H54 (cell line): ENCODE measurements at regions not wholly inside any gene's neighbourhood (a gene's known extent, or its start where the extent isn't known, plus 50 kb on each side); places are given as distances from the start of the nearest gene placed in this dataset.
"Not testable (repeated sequence)": the region's sequence is repeated elsewhere in the genome, so short reads cannot be mapped to it uniquely, and the experiment has no call there.

Source experiments
- DNase-seq: peaks from one replicate; pipeline ENCODE4 v3.0.0; 2011; ENCODE audit warnings: low spot score, mixed read lengths; ENCODE audit not compliant: insufficient read length
- FAIRE-seq: peaks from 3 replicates; lab custom pipeline; 2011; peaks lifted over from hg19 to GRCh38; lab: Jason Lieb, UNC
- POLR2A ChIP-seq: IDR thresholded peaks from 2 replicates; pipeline ENCODE4 v1.6.1; 2011; ENCODE audit warnings: low read depth, mild to moderate bottlenecking, low read length

DNA sequence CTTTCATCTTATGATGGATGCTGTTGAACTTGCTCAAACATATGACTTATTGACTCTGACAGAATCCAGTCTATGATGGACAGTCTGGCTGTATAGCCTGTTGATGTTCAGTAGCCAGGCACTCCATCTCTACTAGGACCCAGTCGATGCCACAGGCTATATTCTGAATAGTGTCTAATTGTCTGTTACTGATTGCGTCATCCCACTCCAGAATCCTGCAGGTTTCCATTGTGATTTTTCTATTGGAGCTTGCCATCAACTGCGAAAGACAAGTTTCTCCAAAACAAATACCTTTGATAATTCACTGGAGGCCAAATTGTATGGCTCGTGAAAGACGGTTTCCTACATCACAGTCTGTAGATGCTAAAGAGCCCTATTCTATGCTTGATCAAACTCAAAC lies 481.7 kb upstream of the CHORDC1 start:
- no peak for TF ChIP-seq POLR2A
- no peak for DNase-seq
- FAIRE-seq = no peak

DNA sequence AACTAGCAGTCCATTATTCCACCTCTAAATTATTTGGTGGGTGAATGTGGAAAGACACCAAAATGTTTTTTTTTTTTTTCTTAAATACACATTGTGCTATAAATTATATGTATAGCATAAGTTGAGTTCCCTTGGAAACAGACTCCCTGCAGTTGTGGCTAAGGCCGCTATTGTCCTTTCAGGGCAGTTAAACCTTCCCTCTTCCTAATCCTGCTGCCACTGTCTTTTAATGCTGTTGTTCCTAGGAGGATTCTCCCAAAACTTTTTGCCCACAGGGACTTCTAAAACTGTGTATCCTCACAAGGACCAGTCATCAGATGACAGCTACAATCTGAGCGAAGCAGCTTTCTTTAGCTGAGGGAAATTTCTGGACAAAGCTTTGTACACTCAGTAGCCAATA lies 478.9 kb upstream of the CHORDC1 start:
- DNase-seq (no peak), FAIRE-seq (no peak)
- no peak for TF ChIP-seq POLR2A

DNA sequence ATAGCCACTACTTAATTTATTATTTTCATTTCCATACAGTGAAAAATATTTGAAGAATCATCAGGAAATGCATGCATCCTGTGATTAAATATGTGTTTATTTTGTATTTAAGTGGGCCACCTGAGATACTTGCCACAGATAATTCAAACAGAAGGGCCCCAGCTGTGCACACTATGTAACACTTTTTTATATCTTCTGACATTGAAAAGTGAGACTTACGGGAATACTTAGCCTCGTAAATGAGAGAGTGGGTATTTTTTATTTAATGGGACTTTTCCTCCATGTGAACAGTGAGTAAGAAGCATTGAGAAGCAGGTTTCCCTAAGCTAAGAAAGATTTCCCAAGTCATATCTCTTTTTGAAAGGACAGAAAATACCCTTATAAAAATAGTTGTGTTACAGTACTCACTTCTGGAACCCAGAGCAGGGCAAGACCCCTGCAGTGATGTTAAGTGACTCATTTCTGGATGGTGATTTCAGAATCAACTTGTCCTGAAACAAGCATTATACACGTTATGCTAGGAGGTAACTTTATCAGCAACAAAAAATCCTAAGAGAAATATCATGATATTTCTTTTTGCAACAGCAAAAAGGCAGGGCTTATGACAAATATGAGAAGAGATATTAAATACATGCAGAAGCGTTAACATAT lies 478.1 kb upstream of the CHORDC1 start:
- DNase-seq (no peak), FAIRE-seq (no peak)
- TF ChIP-seq POLR2A = no peak

DNA sequence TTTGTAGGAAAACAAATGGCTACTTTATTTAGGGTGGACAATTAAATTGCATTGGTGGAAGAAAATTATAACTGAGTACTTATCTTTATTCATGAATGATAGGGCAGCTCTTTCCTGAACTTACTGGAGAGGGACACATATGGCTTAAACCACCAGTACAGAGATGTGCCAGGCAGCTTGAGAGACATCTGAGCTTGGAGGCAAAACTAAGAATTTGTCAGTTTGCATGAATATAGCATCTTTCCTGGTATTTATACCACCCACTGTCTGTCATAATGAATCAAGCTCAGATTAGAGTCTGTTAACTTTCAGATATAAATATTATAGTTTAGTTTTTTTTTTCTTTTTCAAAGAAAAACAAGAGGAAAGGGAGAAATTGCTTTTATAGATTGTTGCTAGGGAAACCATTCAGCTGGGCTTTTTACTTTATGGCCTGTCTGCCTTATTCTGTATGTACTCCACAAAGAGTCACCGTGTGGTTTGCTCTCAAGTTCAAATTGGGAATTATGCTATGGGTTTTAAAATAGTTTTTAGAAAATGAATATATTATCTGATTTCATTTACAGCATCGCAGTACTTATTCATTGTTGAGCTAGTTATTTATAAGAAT lies 477.0 kb upstream of the CHORDC1 start:
- TF ChIP-seq POLR2A = no peak
- no peak for FAIRE-seq
- DNase-seq = no peak

DNA sequence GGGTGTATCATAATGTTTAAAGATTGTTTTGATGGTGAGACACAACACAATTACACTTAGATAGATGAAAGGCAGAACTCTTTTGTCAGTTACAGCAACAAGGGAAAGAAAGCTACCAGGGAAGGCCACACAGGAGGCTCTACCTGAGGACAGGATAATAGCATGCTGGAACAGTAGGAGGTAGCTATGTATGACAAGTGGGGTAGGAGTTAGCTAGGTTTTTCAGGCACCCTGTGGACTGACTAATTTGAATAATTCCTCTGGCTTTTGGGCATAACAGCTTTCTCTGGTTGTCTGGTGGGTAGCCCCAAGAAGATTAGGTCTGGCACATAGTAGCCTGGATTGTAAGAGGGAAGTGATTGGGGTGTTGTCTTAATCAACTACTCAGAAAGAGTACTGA lies 475.4 kb upstream of the CHORDC1 start:
- FAIRE-seq = no peak
- DNase-seq = no peak
- no peak for TF ChIP-seq POLR2A

DNA sequence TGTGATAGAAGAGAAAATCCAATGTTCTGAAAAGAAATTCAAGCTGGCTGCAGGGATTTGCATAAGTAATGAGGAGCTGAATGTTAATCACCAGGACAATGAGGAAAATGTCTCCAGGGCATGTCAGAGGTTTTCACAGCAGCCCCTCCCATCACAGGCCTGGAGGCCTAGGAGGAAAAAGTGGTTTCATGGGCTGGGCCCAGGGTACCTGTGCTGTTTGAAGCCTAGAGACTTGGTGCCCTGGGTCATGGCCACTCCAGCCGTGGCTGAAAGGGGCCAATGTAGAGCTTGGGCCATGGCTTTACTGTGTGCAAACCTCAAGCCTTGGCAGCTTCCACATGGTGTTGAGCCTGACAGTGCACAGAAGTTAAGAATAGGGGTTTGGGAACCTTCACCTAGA lies 452.6 kb upstream of the CHORDC1 start:
- FAIRE-seq, DNase-seq: not testable (repeated sequence)

DNA sequence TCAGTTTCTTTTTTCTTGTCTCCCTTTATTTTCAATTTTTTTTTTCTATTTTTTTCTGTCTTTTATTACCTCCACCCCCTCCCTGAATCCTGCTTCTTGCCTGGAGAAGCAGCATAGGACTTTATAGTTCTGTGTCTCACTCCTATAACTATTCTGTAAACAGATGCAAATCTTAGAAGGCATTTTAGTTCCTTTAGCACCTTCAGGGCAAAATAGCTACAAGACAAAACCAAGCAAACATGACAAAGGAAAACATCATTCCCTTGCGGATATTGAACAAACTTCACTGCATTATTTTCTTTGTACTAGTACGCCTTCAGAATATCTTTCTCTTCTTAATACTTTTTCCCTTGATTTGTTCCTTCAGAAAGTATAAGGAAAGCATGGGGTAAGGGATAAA lies 446.2 kb upstream of the CHORDC1 start:
- TF ChIP-seq POLR2A = no peak
- no peak for DNase-seq
- no peak for FAIRE-seq

DNA sequence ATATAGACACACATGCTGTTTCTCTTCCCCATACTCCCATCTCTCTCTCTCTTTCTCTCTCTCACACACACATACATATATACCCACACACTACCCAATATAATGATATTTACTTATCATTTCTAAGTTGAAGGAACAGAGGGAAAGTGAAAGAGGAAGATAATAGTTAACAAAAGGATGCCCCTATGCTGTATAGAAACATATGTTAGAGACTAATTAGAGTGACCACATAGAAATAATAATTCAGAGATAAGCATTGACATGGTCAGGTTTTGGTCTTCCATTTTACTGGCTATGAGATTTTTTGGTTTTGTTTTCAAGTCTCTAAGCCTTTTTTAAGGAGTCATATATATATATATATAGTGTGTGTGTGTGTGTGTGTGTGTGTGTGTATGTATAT lies 445.7 kb upstream of the CHORDC1 start:
- TF ChIP-seq POLR2A = no peak
- FAIRE-seq = no peak
- no peak for DNase-seq

DNA sequence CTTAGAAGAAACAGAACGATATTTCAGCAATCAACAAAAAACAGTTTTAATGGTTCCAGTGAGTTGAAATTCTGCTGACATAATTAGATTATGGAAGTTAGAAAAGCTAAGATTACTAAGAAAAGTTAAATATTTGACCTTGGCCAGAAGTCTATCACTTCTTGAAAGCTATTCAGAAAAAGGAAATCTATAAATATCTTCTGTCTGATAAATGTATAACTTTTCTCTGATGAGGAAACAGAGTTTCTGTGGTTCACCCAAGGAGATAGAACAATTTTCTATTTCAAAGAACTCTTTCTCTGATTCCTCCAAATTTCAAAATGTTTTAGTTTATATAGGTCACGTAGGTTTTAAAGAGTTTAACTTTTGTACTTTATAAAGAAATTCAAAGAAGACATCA lies 438.4 kb upstream of the CHORDC1 start:
- DNase-seq = no peak
- no peak for TF ChIP-seq POLR2A
- FAIRE-seq = no peak

DNA sequence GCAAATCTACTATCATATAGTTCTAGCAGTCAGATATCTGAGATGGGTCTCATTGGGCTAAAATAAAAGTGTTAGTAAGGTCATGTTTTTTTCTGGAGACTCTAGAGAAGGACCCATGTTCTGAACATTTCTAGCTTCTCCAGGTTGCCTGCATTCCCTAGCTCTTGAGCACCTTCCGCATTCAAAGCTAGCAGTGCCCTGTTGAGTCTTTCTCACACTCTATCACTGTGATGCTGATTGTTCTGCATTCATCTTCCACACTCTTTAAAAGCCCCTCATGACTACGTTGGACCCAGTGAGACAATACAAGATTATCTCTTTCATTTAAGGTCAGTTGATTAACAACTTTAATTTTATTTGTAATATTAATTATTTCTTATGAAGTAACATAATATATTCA lies 433.3 kb upstream of the CHORDC1 start:
- no peak for FAIRE-seq

DNA sequence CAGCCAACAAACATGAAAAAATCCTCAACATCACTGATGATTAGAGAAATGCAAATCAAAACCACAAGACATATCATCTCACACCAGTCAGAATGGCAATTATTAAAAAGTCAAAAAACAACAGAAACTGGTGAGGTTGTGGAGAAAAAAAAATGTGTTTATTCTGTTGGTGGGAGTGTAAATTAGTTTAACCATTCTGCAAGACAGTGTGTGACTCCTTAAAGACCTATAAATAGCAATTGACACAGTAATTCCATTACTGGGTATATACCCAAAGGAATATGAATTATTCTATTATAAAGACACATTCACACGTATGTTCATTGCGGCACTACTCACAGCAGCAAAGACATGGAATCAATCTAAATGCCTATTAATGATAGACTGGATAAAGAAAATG lies 427.3 kb upstream of the CHORDC1 start:
- no peak for FAIRE-seq
- TF ChIP-seq POLR2A = no peak
- DNase-seq = no peak

More for the DNA sequence above, 433.3 kb upstream of the CHORDC1 start:
- TF ChIP-seq POLR2A = no peak
- no peak for DNase-seq

DNA sequence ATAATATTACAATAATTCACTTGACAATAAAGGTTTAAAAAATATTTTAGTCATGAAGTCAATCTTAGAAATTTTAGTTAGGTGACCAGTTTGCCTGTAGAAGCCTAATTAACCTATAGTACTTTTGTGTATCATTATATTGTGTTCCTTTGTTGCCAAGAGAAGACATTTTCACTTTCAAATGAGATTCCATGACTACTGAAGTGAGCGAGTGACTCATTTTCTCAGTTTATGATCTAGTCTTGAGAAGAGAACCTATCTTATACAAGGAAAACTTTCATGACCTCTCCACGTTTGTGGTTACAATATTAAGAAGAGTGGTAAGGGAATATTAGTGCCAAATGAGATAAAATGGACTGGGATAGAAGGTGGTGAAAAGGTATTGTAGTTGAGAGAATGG lies 423.9 kb upstream of the CHORDC1 start:
- TF ChIP-seq POLR2A = no peak
- DNase-seq (no peak), FAIRE-seq (no peak)

DNA sequence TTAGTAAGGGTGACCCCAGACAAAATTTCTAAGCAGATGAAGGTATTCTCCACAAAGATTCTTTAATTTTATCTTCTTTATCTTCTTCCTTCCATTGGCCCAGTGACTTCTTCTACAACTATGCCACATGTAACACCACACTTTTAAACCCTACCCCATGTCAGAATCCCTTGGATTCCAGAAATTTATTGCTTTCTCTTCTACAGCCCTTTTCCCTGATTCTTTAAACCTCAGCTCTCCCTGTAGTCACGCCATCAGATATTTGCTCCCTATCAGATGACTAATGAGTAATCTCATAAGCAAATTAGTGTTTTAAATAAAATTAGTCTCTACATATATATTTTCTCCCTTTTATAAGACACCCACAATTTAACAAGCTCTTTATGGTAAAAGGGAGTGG lies 423.4 kb upstream of the CHORDC1 start:
- FAIRE-seq (no peak), DNase-seq (no peak)
- TF ChIP-seq POLR2A = no peak

DNA sequence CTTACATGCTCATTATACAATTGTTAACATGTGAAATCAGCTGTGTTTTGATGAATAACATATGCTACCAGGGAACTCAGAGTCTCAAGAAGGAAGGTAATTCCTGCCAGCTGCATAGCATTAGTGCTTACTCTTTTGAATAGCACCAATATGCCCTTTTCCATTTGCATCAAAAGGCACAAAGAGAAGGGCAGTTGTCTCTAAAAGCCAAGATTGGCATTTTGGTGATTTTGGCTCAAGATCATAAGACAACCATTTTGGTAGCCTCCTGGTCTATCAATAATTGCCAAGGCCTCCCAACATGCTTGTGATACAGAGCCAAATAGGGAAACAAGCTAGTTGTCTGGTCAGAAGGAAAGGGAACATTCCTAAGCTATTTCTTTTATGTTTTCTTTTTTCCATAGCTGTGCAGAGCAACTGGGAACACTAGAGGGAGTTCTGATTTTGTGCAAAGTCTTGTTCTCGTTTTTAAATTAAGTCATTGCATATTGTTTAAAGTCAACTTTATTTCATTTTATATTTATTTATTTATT lies 416.7 kb upstream of the CHORDC1 start:
- FAIRE-seq = no peak
- no peak for DNase-seq
- TF ChIP-seq POLR2A = no peak

DNA sequence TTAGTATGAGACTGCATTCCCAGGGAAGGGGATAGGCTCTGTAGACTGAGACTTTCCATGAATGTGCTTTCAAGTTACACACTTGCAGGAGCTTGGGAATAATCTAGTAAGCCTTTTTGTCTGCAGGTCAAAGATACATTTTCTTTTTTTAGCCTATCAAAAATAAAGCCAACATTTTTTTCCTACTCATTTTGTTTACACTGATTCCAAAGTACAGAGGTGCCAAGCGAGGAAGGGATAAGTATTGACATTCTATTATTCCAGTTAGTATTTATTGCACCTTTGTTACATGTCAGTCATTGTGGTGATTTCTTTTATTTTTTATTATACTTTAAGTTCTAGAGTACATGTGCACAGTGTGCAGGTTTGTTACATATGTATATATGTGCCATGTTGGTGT lies 413.0 kb upstream of the CHORDC1 start:
- FAIRE-seq = no peak
- DNase-seq = no peak
- no peak for TF ChIP-seq POLR2A
